ENCODE measurements at regions not wholly inside any gene's neighbourhood (a gene's known extent, or its start where the extent isn't known, plus 50 kb on each side); places are given as distances from the start of the nearest gene placed in this dataset.

DNA sequence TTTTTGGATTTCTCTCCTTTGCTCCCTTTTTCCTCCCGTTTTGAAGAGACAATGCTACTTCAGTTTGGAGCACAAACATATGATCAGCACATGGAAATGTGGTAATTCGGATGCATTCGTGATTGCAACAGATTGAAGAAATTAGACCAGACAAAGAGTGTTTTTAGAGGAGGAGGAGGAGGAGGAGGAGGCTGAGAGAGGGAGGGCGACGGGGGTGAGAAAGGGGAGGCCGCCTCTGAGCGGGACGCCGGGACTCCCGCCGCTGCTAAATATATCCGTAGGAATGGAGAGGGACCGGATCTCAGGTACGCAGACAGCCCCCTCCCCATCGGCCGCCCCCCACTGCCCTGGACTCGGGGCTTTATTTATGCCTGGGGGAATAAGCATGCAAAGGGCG, 179.3 kb downstream of the SEC14L1 start:
- WGBS (ENCODE audit: insufficient coverage, low coverage, missing lambda C conversion rate): 1% methylated on average over 11 of the region's 18 CpGs
- in situ Hi-C loops (cut with MboI): no loop called here
- H3K36me3 ChIP-seq (ENCODE audit: control insufficient read depth, insufficient read depth, low read length): peaks cover 5% of the 10 kb centered on the region; the same call in 1 of the 3 replicates
- H3K79me2 ChIP-seq (ENCODE audit: control insufficient read depth, insufficient read depth, low read length): peaks cover 57% of the 10 kb centered on the region
- peak overlapping the region; percentile 65 for H3K4me3 ChIP-seq
- ATAC-seq: no peak
- ChIA-PET CTCF (ENCODE audit: low intra/inter-chr PET ratio) (no interaction called here), POLR2A (interaction anchor here (1.2 to 1.6 kb wide), 2 partner anchors 10 to 437 kb away, joined by 3 to 6 read pairs; no protein-coding TSS in a partner anchor)
- peaks cover 38 to 69% of the 10 kb centered on the region in 2 experiments for H3K4me1 ChIP-seq (replicated peaks in 1 of 2; ENCODE audit: control insufficient read depth in 2 of 2, insufficient read depth in 2 of 2, low read length in 2 of 2)
- intact Hi-C loops (cut with micrococcal nuclease): no loop called here
- H3K9me3 ChIP-seq (replicated peaks; ENCODE audit: control insufficient read depth, insufficient read depth, low read depth, low read length): no peaks in the 10 kb centered on the region
- no peak for FAIRE-seq
- peaks cover 7% of the 10 kb centered on the region for H3K9me1 ChIP-seq (ENCODE audit: control insufficient read depth, insufficient read depth, low read length)
- peak overlapping the region; percentile 84 for H3K27ac ChIP-seq (ENCODE audit: extremely low read depth, low read depth, low read length)
- peak overlapping the region; percentile 89 for H2AFZ ChIP-seq (ENCODE audit: low read depth, low read length)
- peaks cover 15% of the 10 kb centered on the region; the same call in 1 of the 2 replicates for H4K20me1 ChIP-seq (replicated peaks; ENCODE audit: control insufficient read depth, insufficient read depth, low read length)
- BruUV-seq (replicated peaks): TSS peak; percentile 76
- H3K9ac ChIP-seq (ENCODE audit: insufficient read depth in 1 of 2, low read depth in 2 of 2, low read length in 2 of 2): peak overlapping the region; percentile 90 to 96
- H3K27me3 ChIP-seq (ENCODE audit: control insufficient read depth in 2 of 2, insufficient read depth in 2 of 2, low read length in 2 of 2): no peaks in the 10 kb centered on the region
- DNase-seq (ENCODE audit: extremely low read depth in 1 of 4, low spot score in 3 of 4): peak in 2 of 4 experiments; percentile 41 to 42
- H3K4me2 ChIP-seq (ENCODE audit: insufficient read depth, low read length): peak overlapping the region; percentile 89
- TF ChIP-seq HDAC8 (tag; IDR thresholded peaks at IDR 0.05) (no peak), L3MBTL2 (IDR thresholded peaks at IDR 0.05) (no peak), NR2C1 (IDR thresholded peaks at IDR 0.05) (no peak), NR2C1 (tag; IDR thresholded peaks at IDR 0.05) (no peak), ZNF785 (CRISPR knock-in tag; IDR thresholded peaks at IDR 0.05) (no peak), CEBPG (CRISPR knock-in tag; IDR thresholded peaks at IDR 0.05) (0 out of 2 replicates have a peak, but pooled peaks have one; percentile 29), CEBPG (tag; conservative IDR thresholded peaks at IDR 0.05 in 1 of 2, IDR thresholded peaks at IDR 0.05 in 1 of 2) (no peak), NFATC3 (IDR thresholded peaks at IDR 0.05) (no peak), EP400 (IDR thresholded peaks at IDR 0.05) (no peak), CEBPB (tag; IDR thresholded peaks at IDR 0.05) (peak; percentile 44; the same call in 1 of the 2 replicates), ZNF23 (CRISPR knock-in tag; IDR thresholded peaks at IDR 0.05) (no peak), EP300 (IDR thresholded peaks at IDR 0.05; ENCODE audit: low read length) (no peak), SMAD4 (CRISPR knock-in tag; conservative IDR thresholded peaks at IDR 0.05) (no peak), ZNF41 (CRISPR knock-in tag; conservative IDR thresholded peaks at IDR 0.05) (no peak), CHD1 (IDR thresholded peaks at IDR 0.05; ENCODE audit: low read length) (peak; percentile 73)
- TF ChIP-seq, protein P1, sequence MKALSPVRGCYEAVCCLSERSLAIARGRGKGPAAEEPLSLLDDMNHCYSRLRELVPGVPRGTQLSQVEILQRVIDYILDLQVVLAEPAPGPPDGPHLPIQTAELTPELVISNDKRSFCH (CRISPR knock-in tag; IDR thresholded peaks at IDR 0.05): no peak
- TF ChIP-seq, protein P1 (tag; IDR thresholded peaks at IDR 0.05): no peak
- TF ChIP-seq, protein P2, sequence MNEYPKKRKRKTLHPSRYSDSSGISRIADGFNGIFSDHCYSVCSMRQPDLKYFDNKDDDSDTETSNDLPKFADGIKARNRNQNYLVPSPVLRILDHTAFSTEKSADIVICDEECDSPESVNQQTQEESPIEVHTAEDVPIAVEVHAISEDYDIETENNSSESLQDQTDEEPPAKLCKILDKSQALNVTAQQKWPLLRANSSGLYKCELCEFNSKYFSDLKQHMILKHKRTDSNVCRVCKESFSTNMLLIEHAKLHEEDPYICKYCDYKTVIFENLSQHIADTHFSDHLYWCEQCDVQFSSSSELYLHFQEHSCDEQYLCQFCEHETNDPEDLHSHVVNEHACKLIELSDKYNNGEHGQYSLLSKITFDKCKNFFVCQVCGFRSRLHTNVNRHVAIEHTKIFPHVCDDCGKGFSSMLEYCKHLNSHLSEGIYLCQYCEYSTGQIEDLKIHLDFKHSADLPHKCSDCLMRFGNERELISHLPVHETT (CRISPR knock-in tag; conservative IDR thresholded peaks at IDR 0.05 in 1 of 2, IDR thresholded peaks at IDR 0.05 in 1 of 2): peak in 1 of 2 experiments; percentile 48; a peak in 1 of 4 replicates
- TF ChIP-seq, protein P3, sequence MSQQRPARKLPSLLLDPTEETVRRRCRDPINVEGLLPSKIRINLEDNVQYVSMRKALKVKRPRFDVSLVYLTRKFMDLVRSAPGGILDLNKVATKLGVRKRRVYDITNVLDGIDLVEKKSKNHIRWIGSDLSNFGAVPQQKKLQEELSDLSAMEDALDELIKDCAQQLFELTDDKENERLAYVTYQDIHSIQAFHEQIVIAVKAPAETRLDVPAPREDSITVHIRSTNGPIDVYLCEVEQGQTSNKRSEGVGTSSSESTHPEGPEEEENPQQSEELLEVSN (IDR thresholded peaks at IDR 0.05; ENCODE audit: borderline replicate concordance in 1 of 2, extremely low read depth in 1 of 2, insufficient read depth in 1 of 2, insufficient read length in 1 of 2, low read depth in 1 of 2, low read length in 1 of 2, poor library complexity in 1 of 2, severe bottlenecking in 1 of 2): peak in 1 of 2 experiments; percentile 51
- TF ChIP-seq, protein P4, sequence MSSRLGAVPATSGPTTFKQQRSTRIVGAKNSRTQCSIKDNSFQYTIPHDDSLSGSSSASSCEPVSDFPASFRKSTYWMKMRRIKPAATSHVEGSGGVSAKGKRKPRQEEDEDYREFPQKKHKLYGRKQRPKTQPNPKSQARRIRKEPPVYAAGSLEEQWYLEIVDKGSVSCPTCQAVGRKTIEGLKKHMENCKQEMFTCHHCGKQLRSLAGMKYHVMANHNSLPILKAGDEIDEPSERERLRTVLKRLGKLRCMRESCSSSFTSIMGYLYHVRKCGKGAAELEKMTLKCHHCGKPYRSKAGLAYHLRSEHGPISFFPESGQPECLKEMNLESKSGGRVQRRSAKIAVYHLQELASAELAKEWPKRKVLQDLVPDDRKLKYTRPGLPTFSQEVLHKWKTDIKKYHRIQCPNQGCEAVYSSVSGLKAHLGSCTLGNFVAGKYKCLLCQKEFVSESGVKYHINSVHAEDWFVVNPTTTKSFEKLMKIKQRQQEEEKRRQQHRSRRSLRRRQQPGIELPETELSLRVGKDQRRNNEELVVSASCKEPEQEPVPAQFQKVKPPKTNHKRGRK (tag; IDR thresholded peaks at IDR 0.05): peak; percentile 60
